LNCaP clone FGC (cell line): ENCODE measurements at regions not wholly inside any gene's neighbourhood (a gene's known extent, or its start where the extent isn't known, plus 50 kb on each side); places are given as distances from the start of the nearest gene placed in this dataset.
A peak's percentile ranks its signal among the peaks of the same experiment; 100 is the strongest.

Source experiments
- DNase-seq: peaks from one replicate; pipeline ENCODE4 v3.0.0-alpha.2; 2011; ENCODE audit warnings: low read depth
- H3K4me3 ChIP-seq: 2 replicates; pipeline ENCODE4 v1.5.1; 2011; ENCODE audit warnings: mild to moderate bottlenecking, low read depth, low read length, control low read depth
- CTCF ChIP-seq: IDR thresholded peaks from 2 replicates; pipeline ENCODE4 v1.5.1; 2012; ENCODE audit warnings: mild to moderate bottlenecking; ENCODE audit not compliant: control insufficient read depth, insufficient read depth; ENCODE audit errors: extremely low read depth

GRCh38 chr13:97621025-97621424 lies 187.1 kb downstream of the RAP2A start:
- no peak for TF ChIP-seq CTCF
- DNase-seq: no peak
- H3K4me3 ChIP-seq: no peak overlapping the region

GRCh38 chr13:97621631-97622030 lies 187.7 kb downstream of the RAP2A start:
- no peak overlapping the region for H3K4me3 ChIP-seq
- TF ChIP-seq CTCF: no peak
- DNase-seq: no peak

- DNase-seq: no peak
- no peak overlapping the region for H3K4me3 ChIP-seq
- no peak for TF ChIP-seq CTCF
Observed at GRCh38 chr13:97627566-97627965, 193.6 kb downstream of the RAP2A start.

GRCh38 chr13:97629601-97630272 lies 195.8 kb downstream of the RAP2A start:
- TF ChIP-seq CTCF: no peak
- no peak for DNase-seq
- no peak overlapping the region for H3K4me3 ChIP-seq

- H3K4me3 ChIP-seq: no peak overlapping the region
- TF ChIP-seq CTCF: no peak
- DNase-seq: no peak
Observed at GRCh38 chr13:97630725-97631124, 196.8 kb downstream of the RAP2A start.

GRCh38 chr13:97631158-97631557 lies 197.2 kb downstream of the RAP2A start:
- peak; percentile 29 for TF ChIP-seq CTCF
- no peak for DNase-seq
- no peak overlapping the region for H3K4me3 ChIP-seq

GRCh38 chr13:97639236-97639635 lies 205.3 kb downstream of the RAP2A start:
- TF ChIP-seq CTCF: no peak
- no peak overlapping the region for H3K4me3 ChIP-seq
- no peak for DNase-seq
